Lower leg skin (tissue), 4 donors: ENCODE measurements at regions not wholly inside any gene's neighbourhood (a gene's known extent, or its start where the extent isn't known, plus 50 kb on each side); places are given as distances from the start of the nearest gene placed in this dataset.

Experiments used
- DNase-seq, 2 donors: peaks; one replicate each; pipeline ENCODE4 v3.0.0-alpha.2; 2019; ENCODE audit warnings: low spot score in 2 of 2
- H3K4me3 ChIP-seq: fragments of 200-600 bp; sonication (generic); 2 replicates; pipeline ENCODE4 v1.5.1; 2017; ENCODE audit warnings: mild to moderate bottlenecking, low read depth; ENCODE audit not compliant: poor library complexity, severe bottlenecking
- POLR2A ChIP-seq, 2 donors: fragments of 450-650 bp; IDR thresholded peaks; one replicate each; pipeline ENCODE4 v1.6.1; 2016 to 2017; ENCODE audit warnings: antibody characterized with exemption in 2 of 2, mild to moderate bottlenecking in 1 of 2, moderate library complexity in 1 of 2
- WGBS, 2 donors: methylation state at CpG; one replicate each; pipeline ENCODE4 v1.1.5; 2018; 5-methylcytosine and 5-hydroxymethylcytosine counted together
- intact Hi-C: fragments of 100-400 bp; cut with DNase I; formaldehyde crosslinking; loops from one replicate; pipeline ENCODE4 v1.15.0; 2023; ENCODE audit warnings: low total_unique reads
- TF ChIP-seq, protein P1 (sequence below), 3 donors: fragments of 450-650 bp; IDR thresholded peaks; one replicate each; pipeline ENCODE4 v1.5.1; 2016; ENCODE audit warnings: antibody characterized with exemption in 3 of 3, mild to moderate bottlenecking in 3 of 3, moderate library complexity in 2 of 3

DNA sequence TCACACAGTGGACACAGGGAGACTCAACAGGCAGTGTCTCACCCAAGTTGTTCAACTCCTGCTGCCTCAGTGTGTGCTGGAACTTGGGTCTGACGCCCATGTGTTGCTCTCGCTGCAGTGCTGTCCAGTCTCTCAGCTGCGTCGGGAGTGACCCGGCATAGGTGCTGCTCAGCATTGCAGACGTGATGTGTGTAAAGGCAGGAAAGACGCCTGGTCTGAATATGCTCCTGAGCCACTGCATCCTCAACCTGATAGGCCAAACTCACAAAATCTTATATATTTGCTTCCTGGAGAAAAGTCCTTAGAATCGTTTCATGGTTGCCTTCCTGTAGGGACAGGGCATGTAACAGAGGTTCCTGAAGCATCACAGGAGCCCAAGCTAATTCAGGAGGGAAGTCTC is 152.9 kb downstream of the INSIG2 start:
- no peak for TF ChIP-seq POLR2A (IDR thresholded peaks at IDR 0.05)
- TF ChIP-seq, protein P1, sequence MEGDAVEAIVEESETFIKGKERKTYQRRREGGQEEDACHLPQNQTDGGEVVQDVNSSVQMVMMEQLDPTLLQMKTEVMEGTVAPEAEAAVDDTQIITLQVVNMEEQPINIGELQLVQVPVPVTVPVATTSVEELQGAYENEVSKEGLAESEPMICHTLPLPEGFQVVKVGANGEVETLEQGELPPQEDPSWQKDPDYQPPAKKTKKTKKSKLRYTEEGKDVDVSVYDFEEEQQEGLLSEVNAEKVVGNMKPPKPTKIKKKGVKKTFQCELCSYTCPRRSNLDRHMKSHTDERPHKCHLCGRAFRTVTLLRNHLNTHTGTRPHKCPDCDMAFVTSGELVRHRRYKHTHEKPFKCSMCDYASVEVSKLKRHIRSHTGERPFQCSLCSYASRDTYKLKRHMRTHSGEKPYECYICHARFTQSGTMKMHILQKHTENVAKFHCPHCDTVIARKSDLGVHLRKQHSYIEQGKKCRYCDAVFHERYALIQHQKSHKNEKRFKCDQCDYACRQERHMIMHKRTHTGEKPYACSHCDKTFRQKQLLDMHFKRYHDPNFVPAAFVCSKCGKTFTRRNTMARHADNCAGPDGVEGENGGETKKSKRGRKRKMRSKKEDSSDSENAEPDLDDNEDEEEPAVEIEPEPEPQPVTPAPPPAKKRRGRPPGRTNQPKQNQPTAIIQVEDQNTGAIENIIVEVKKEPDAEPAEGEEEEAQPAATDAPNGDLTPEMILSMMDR (IDR thresholded peaks at IDR 0.05): no peak
- H3K4me3 ChIP-seq: no peak overlapping the region
- intact Hi-C loops: no loop called here
- DNase-seq: no peak
- 78 to 90% methylated on average over 5 to 8 of the region's 8 CpGs for WGBS, 2 donors

DNA sequence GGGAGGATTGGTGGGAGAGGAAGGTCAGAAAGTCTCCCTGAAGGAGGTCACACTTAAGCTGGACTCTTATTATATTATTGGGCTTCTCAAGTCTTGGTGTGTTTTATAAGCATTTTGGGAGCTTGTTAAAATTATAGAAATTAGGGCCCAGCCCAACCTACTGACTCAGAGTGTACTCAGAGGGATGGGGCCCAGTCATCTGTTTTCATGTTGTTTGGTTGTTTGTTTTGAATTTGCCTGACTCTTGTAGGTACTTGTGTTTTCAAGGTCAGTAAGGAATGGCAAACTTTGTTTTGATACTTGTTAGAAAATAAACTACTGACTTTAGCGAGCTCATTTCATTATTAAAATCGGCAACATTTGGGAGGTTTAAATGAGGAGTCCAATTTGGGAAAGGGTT is 152.0 kb downstream of the INSIG2 start:
- H3K4me3 ChIP-seq: no peak overlapping the region
- no peak for DNase-seq
- TF ChIP-seq POLR2A (IDR thresholded peaks at IDR 0.05): no peak
- TF ChIP-seq, protein P1 (IDR thresholded peaks at IDR 0.05): no peak
- intact Hi-C loops: no loop called here
- WGBS, 2 donors: 88 to 92% methylated on average over 2 of the region's 2 CpGs

DNA sequence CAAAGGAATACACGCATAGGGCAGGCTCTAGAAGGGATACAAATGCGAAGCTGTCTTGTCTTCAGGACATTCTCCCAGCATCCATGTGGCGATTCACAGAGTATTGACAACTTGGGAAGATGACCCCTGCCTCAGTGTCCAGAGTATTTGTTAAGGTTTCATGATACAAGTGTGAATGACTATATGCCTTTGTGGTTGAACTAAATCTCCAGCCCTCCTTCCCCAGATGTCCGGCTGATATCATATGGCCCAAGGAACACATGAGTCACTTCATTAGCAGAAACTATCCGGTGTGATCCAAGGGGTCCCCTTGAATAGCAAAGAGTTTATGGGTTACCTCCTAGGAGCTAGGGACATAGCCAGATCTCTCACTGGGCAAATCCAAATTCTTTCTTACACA is 151.0 kb downstream of the INSIG2 start:
- intact Hi-C loops: no loop called here
- H3K4me3 ChIP-seq: no peak overlapping the region
- no peak for DNase-seq
- WGBS, 2 donors: 87 to 92% methylated on average over 5 of the region's 5 CpGs
- TF ChIP-seq, protein P1 (IDR thresholded peaks at IDR 0.05): no peak
- no peak for TF ChIP-seq POLR2A (IDR thresholded peaks at IDR 0.05)

DNA sequence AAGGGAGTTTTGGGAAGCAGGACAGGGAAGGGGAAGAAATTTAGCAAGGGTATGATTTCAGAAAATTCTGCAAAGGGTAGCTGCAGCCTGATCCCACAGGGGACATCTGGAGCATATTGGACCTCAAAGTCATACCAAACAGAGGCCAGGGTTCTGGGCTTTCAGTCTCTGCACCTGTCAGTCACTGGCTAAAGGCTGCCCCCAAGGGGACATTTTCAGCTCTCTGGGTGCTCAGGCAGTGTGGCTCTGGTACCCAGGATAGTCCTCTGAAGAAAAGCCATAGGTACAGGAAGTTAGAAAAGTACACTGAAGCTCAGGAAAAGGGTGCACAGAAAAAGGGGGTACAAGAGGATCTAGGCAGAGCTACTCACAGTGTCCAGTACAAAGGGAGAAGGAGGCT is 149.2 kb downstream of the INSIG2 start:
- no peak for DNase-seq
- TF ChIP-seq, protein P1 (IDR thresholded peaks at IDR 0.05): no peak
- no peak for TF ChIP-seq POLR2A (IDR thresholded peaks at IDR 0.05)
- H3K4me3 ChIP-seq: no peak overlapping the region
- intact Hi-C loops: no loop called here

DNA sequence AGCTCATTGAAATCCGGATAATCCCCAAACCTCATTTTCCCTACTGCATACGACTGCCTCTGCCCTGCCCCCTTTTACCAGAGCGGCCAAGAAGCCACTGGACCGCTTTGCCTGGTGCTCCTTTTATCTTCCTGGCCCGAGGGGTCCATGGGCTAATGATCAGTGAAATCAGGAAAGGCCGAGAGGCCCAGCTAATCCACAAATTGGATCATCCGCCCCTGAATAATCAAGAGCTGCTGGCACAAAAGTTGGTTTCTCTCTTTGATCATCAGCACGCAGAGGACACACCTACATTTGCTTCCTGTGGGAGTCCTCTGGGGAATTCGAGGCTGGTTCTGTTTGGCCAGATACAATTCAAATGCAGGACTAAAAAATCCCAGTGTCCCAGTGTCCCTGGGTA is 144.5 kb downstream of the INSIG2 start:
- WGBS, 2 donors: 50 to 52% methylated on average over 9 of the region's 9 CpGs
- no peak for DNase-seq
- TF ChIP-seq POLR2A (IDR thresholded peaks at IDR 0.05): no peak
- TF ChIP-seq, protein P1 (IDR thresholded peaks at IDR 0.05): no peak
- no peak overlapping the region for H3K4me3 ChIP-seq
- intact Hi-C loops: no loop called here

DNA sequence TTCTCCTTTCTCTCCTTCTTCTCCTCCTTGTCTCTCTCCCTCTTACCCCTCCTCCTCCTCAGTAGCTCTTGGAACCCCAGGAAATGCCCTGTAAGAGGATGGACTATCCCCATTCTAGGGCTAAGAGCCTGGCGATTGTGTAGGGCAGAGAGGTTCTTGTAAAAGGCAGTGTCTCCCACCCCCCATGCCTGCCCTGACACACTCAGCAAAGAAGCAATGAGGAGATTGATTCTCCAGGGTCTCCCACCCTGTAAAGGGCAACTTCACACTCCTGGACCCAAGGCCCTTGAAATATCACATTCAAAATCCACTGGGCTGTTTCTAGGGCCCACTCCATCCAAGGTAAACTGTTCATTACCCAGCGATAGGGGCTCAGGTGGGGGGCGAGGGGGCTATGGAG is 144.1 kb downstream of the INSIG2 start:
- no peak overlapping the region for H3K4me3 ChIP-seq
- no peak for TF ChIP-seq POLR2A (IDR thresholded peaks at IDR 0.05)
- TF ChIP-seq, protein P1 (IDR thresholded peaks at IDR 0.05): no peak
- intact Hi-C loops: no loop called here
- WGBS, 2 donors: 67 to 80% methylated on average over 3 of the region's 3 CpGs
- peak in 1 of 2 donors; percentile 45 for DNase-seq
